ENCODE measurements at regions not wholly inside any gene's neighbourhood (a gene's known extent, or its start where the extent isn't known, plus 50 kb on each side); places are given as distances from the start of the nearest gene placed in this dataset.

DNA sequence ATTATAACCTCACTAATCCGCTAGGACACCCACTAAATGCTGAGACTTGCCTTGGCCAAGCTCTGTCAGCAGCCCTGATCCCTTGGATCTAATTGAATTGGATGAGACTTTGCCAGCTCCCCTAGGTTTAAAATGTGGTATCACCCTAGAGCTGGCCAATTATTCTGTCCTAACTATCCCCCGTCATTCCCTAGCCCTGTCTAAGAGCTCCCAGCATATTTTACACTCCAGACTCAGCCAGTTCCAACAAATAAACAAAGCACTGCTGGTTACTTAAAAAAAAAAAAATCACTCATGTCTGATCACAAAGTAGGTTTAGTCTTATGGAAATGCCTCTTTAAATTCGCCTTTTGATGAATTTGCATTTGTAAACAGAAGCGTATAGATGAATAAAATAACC is 147.9 kb upstream of the EGR2 start:
- H3K4me3 ChIP-seq, result no peak overlapping the region
- no peaks in the 10 kb centered on the region for H3K27me3 ChIP-seq
- H3K27ac ChIP-seq, result no peak overlapping the region
- TF ChIP-seq CTCF (IDR thresholded peaks at IDR 0.05), result no peak
- TF ChIP-seq EP300 (IDR thresholded peaks at IDR 0.05), result no peak
- no peak for TF ChIP-seq POLR2A (IDR thresholded peaks at IDR 0.05)
- TF ChIP-seq POLR2AphosphoS5 (IDR thresholded peaks at IDR 0.05), result no peak
- H3K36me3 ChIP-seq, result no peaks in the 10 kb centered on the region
- H3K9me3 ChIP-seq, result peaks cover 0 to 9% (median 0%) of the 10 kb centered on the region in 3 donors
- no peak for ATAC-seq
- no peaks in the 10 kb centered on the region for H3K4me1 ChIP-seq
- WGBS, 2 donors (ENCODE audit: low coverage in 1 of 2), result 63 to 76% methylated on average over 2 to 4 of the region's 4 CpGs

GRCh38 chr10:62961951-62962523 is 145.9 kb upstream of the EGR2 start:
- Histone ChIP-seq H3K36me3 (no peaks in the 10 kb centered on the region), H3K4me1 (no peaks in the 10 kb centered on the region), H3K4me3 (no peak overlapping the region), H3K27me3 (no peaks in the 10 kb centered on the region), H3K27ac (no peak overlapping the region), H3K9me3 (peaks cover 0 to 9% (median 0%) of the 10 kb centered on the region in 3 donors)
- TF ChIP-seq POLR2A (IDR thresholded peaks at IDR 0.05) (no peak), EP300 (IDR thresholded peaks at IDR 0.05) (no peak), POLR2AphosphoS5 (IDR thresholded peaks at IDR 0.05) (no peak), CTCF (IDR thresholded peaks at IDR 0.05) (no peak)
- WGBS, 2 donors (ENCODE audit: low coverage in 1 of 2), result 38 to 43% methylated on average over 2 of the region's 3 CpGs
- no peak for ATAC-seq

- 93 to 95% methylated on average over 6 to 7 of the region's 9 CpGs for WGBS, 2 donors (ENCODE audit: low coverage in 1 of 2)
- TF ChIP-seq POLR2A (IDR thresholded peaks at IDR 0.05) (no peak), CTCF (IDR thresholded peaks at IDR 0.05) (no peak), POLR2AphosphoS5 (IDR thresholded peaks at IDR 0.05) (no peak), EP300 (IDR thresholded peaks at IDR 0.05) (no peak)
Observed at GRCh38 chr10:62960416-62960815, 144.2 kb upstream of the EGR2 start.

DNA sequence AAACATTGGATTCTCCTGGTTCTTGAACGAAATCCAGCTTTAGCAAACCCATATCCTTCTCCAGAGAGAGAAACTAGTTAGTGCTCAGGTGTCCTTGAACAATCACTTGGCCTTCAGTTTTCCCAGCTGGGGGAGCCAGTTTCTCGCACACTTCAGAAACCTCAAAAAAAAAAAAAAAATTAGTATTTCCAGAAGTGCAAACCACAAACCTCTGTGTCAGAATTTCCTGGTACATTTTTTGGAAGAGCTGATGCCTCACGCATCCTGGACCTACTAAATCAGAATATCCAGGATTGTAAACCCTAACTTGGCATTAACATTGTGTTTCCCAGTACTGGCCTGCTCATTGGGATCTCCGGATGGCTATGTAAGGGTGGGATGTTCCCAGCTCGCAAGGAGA is 143.4 kb upstream of the EGR2 start:
- ATAC-seq, result no peak
- Histone ChIP-seq H3K36me3 (no peaks in the 10 kb centered on the region), H3K27me3 (no peaks in the 10 kb centered on the region), H3K4me1 (no peaks in the 10 kb centered on the region), H3K4me3 (no peak overlapping the region), H3K9me3 (peaks cover 0 to 9% (median 0%) of the 10 kb centered on the region in 3 donors), H3K27ac (no peak overlapping the region)
- WGBS, 2 donors (ENCODE audit: low coverage in 1 of 2), result 69 to 87% methylated on average over 4 to 5 of the region's 5 CpGs
- TF ChIP-seq EP300 (IDR thresholded peaks at IDR 0.05) (no peak), CTCF (IDR thresholded peaks at IDR 0.05) (no peak), POLR2A (IDR thresholded peaks at IDR 0.05) (no peak), POLR2AphosphoS5 (IDR thresholded peaks at IDR 0.05) (no peak)

More at GRCh38 chr10:62960416-62960815, 144.2 kb upstream of the EGR2 start:
- Histone ChIP-seq H3K4me1 (no peaks in the 10 kb centered on the region), H3K9me3 (peaks cover 0 to 9% (median 0%) of the 10 kb centered on the region in 3 donors), H3K4me3 (no peak overlapping the region), H3K27ac (no peak overlapping the region), H3K27me3 (no peaks in the 10 kb centered on the region), H3K36me3 (no peaks in the 10 kb centered on the region)
- ATAC-seq, result no peak

GRCh38 chr10:62958980-62959379 is 142.8 kb upstream of the EGR2 start:
- Histone ChIP-seq H3K4me3 (no peak overlapping the region), H3K27ac (no peak overlapping the region), H3K4me1 (no peaks in the 10 kb centered on the region), H3K36me3 (no peaks in the 10 kb centered on the region), H3K27me3 (no peaks in the 10 kb centered on the region), H3K9me3 (peaks cover 0 to 9% (median 0%) of the 10 kb centered on the region in 3 donors)
- TF ChIP-seq EP300 (IDR thresholded peaks at IDR 0.05), result no peak
- TF ChIP-seq POLR2AphosphoS5 (IDR thresholded peaks at IDR 0.05), result no peak
- no peak for TF ChIP-seq CTCF (IDR thresholded peaks at IDR 0.05)
- TF ChIP-seq POLR2A (IDR thresholded peaks at IDR 0.05), result no peak
- ATAC-seq, result no peak
- WGBS, 2 donors (ENCODE audit: low coverage in 1 of 2), result 50% methylated on average over 1 of the region's 1 CpG

All from gastroesophageal sphincter (tissue), 4 donors.